H1 (cell line): ENCODE measurements at regions not wholly inside any gene's neighbourhood (a gene's known extent, or its start where the extent isn't known, plus 50 kb on each side); places are given as distances from the start of the nearest gene placed in this dataset.

Source experiments
- CTCF ChIA-PET: fragments of 300-600 bp; sonication (Branson Sonifier 250); formaldehyde crosslinking; loops from one replicate; lab custom pipeline; 2021; ENCODE audit not compliant: partially characterized antibody; lab: Charles Lee
- POLR2A ChIA-PET: fragments of 300-600 bp; sonication (Branson Sonifier 250); formaldehyde crosslinking; loops from one replicate; lab custom pipeline; 2021; ENCODE audit warnings: inconsistent platforms; ENCODE audit not compliant: partially characterized antibody; lab: Charles Lee
- DNase-seq, 2 experiments: peaks; one replicate each; pipeline versions ENCODE4 v3.0.0 to v3.0.0-alpha.2; 2010 to 2022; ENCODE audit warnings: low spot score in 2 of 2, low read depth in 1 of 2, mixed read lengths in 1 of 2
- FAIRE-seq: peaks from 2 replicates; lab custom pipeline; 2011; peaks lifted over from hg19 to GRCh38; lab: Jason Lieb, UNC
- H2AFZ ChIP-seq: 2 replicates; pipeline ENCODE4 v1.8.1; 2012; ENCODE audit warnings: low read length, inconsistent platforms
- H2AK5ac ChIP-seq: 2 replicates; pipeline ENCODE4 v1.6.1; 2013; ENCODE audit warnings: low read depth, low read length
- H2BK120ac ChIP-seq: replicated peaks from 2 replicates; pipeline ENCODE3; 2013; ENCODE audit warnings: low read depth, low read length, inconsistent platforms
- H2BK12ac ChIP-seq: 2 replicates; pipeline ENCODE4 v1.6.1; 2013; ENCODE audit warnings: low read depth, low read length
- H2BK15ac ChIP-seq: 2 replicates; pipeline ENCODE4 v1.6.1; 2013; ENCODE audit warnings: low read length
- H2BK20ac ChIP-seq: 2 replicates; pipeline ENCODE4 v1.6.1; 2013; ENCODE audit warnings: low read length
- H2BK5ac ChIP-seq: 2 replicates; pipeline ENCODE4 v1.6.1; 2013; ENCODE audit warnings: low read depth, low read length
- H3K14ac ChIP-seq: 2 replicates; pipeline ENCODE4 v1.6.1; 2013; ENCODE audit warnings: inconsistent platforms; ENCODE audit not compliant: insufficient read length
- H3K18ac ChIP-seq: 2 replicates; pipeline ENCODE4 v1.6.1; 2013; ENCODE audit warnings: low read length; ENCODE audit errors: extremely low read depth
- H3K23ac ChIP-seq: 2 replicates; pipeline ENCODE4 v1.6.1; 2013; ENCODE audit warnings: inconsistent platforms; ENCODE audit not compliant: insufficient read length
- H3K23me2 ChIP-seq: 2 replicates; pipeline ENCODE4 v1.6.1; 2013; ENCODE audit warnings: low read depth, low read length
- H3K27ac ChIP-seq: 2 replicates; pipeline ENCODE4 v1.6.1; 2011; ENCODE audit warnings: low read depth, low read length, inconsistent platforms
- H3K27me3 ChIP-seq, 4 experiments: replicated peaks in 1 of 4; 1 replicate in 1 of 4; 2 replicates in 3 of 4; pipeline versions ENCODE4 v1.6.1 to v1.8.1; 2011 to 2013; ENCODE audit warnings: low read length in 3 of 4, mild to moderate bottlenecking in 3 of 4, inconsistent platforms in 2 of 4, mixed read lengths in 2 of 4, moderate library complexity in 1 of 4; ENCODE audit not compliant: control insufficient read depth in 3 of 4, insufficient read depth in 3 of 4; ENCODE audit errors: extremely low read depth in 1 of 4
- H3K36me3 ChIP-seq, 4 experiments: 2 replicates each; pipeline versions ENCODE4 v1.6.1 to v1.8.1; 2011 to 2013; ENCODE audit warnings: mild to moderate bottlenecking in 4 of 4, low read length in 3 of 4, moderate library complexity in 2 of 4, control low read depth in 1 of 4, inconsistent platforms in 1 of 4; ENCODE audit not compliant: insufficient read depth in 4 of 4, control insufficient read depth in 2 of 4
- H3K4ac ChIP-seq: replicated peaks from 2 replicates; pipeline ENCODE3; 2013; ENCODE audit warnings: low read length, low read depth, mixed read lengths, inconsistent platforms; ENCODE audit not compliant: insufficient read length
- H3K4me1 ChIP-seq, 4 experiments: replicated peaks in 1 of 4; 1 replicate in 1 of 4; 2 replicates in 3 of 4; pipeline versions ENCODE4 v1.6.1 to v1.8.1; 2011 to 2013; ENCODE audit warnings: low read length in 3 of 4, inconsistent platforms in 2 of 4, mixed read lengths in 1 of 4; ENCODE audit not compliant: insufficient read depth in 4 of 4, control insufficient read depth in 3 of 4
- H3K4me2 ChIP-seq, 2 experiments: 2 replicates each; pipeline versions ENCODE4 v1.6.1 to v1.8.1; 2011 to 2013; ENCODE audit warnings: low read depth in 2 of 2, low read length in 2 of 2, control low read depth in 1 of 2, inconsistent platforms in 1 of 2, mild to moderate bottlenecking in 1 of 2; ENCODE audit not compliant: insufficient read depth in 1 of 2
- H3K4me3 ChIP-seq, 4 experiments: fragments of 200-600, 300-600 bp in 1 of 4; sonication (generic), shearing (Covaris generic), sonication (Bioruptor Twin) in 1 of 4; 2 replicates each; pipeline versions ENCODE4 v1.5.1 to v1.8.1; 2011 to 2016; ENCODE audit warnings: low read length in 4 of 4, low read depth in 3 of 4, control low read depth in 2 of 4, inconsistent platforms in 2 of 4, mild to moderate bottlenecking in 2 of 4, mixed read lengths in 1 of 4, moderate library complexity in 1 of 4; ENCODE audit not compliant: insufficient read depth in 2 of 4; ENCODE audit errors: extremely low read depth in 1 of 4
- H3K56ac ChIP-seq: replicated peaks from 2 replicates; pipeline ENCODE3; 2013; ENCODE audit warnings: low read depth, mild to moderate bottlenecking, mixed read lengths, low read length, inconsistent platforms; ENCODE audit not compliant: insufficient read length
- H3K79me1 ChIP-seq: 2 replicates; pipeline ENCODE4 v1.6.1; 2013; ENCODE audit warnings: low read depth, low read length, control low read depth
- H3K79me2 ChIP-seq, 2 experiments: 2 replicates each; pipeline versions ENCODE4 v1.6.1 to v1.8.1; 2012 to 2013; ENCODE audit warnings: low read length in 2 of 2, mild to moderate bottlenecking in 2 of 2, inconsistent platforms in 1 of 2; ENCODE audit not compliant: insufficient read depth in 2 of 2, control insufficient read depth in 1 of 2
- H3K9ac ChIP-seq, 4 experiments: replicated peaks in 1 of 4; 1 replicate in 1 of 4; 2 replicates in 3 of 4; pipeline versions ENCODE4 v1.6.1 to v1.8.1; 2011 to 2013; ENCODE audit warnings: low read depth in 3 of 4, low read length in 3 of 4, control low read depth in 2 of 4, mild to moderate bottlenecking in 2 of 4, moderate library complexity in 2 of 4, inconsistent platforms in 1 of 4; ENCODE audit errors: extremely low read depth in 1 of 4
- H3K9me3 ChIP-seq, 2 experiments: 2 replicates each; pipeline versions ENCODE4 v1.6.1 to v1.8.1; 2012 to 2013; ENCODE audit warnings: mild to moderate bottlenecking in 2 of 2, moderate library complexity in 2 of 2, control low read depth in 1 of 2, inconsistent platforms in 1 of 2, low read depth in 1 of 2, low read length in 1 of 2, mixed read lengths in 1 of 2; ENCODE audit not compliant: insufficient read depth in 2 of 2
- H4K20me1 ChIP-seq, 2 experiments: replicated peaks in 1 of 2; 2 replicates each; pipeline versions ENCODE3 to v1.8.1; 2011 to 2013; ENCODE audit warnings: inconsistent platforms in 2 of 2, low read length in 2 of 2, mild to moderate bottlenecking in 1 of 2; ENCODE audit not compliant: insufficient read depth in 2 of 2, control insufficient read depth in 1 of 2
- H4K5ac ChIP-seq: 2 replicates; pipeline ENCODE4 v1.6.1; 2013; ENCODE audit warnings: low read length, low read depth, mixed read lengths, inconsistent platforms; ENCODE audit not compliant: insufficient read length
- H4K8ac ChIP-seq: 2 replicates; pipeline ENCODE4 v1.8.0; 2013; ENCODE audit warnings: mild to moderate bottlenecking, moderate library complexity, low read length, inconsistent platforms; ENCODE audit not compliant: insufficient read depth; ENCODE audit errors: extremely low read depth
- H4K91ac ChIP-seq: replicated peaks from 2 replicates; pipeline ENCODE3; 2013; ENCODE audit warnings: low read length, mixed read lengths, inconsistent platforms; ENCODE audit not compliant: insufficient read length
- BRCA1 ChIP-seq: IDR thresholded peaks from 2 replicates; pipeline ENCODE4 v1.6.1; 2012; ENCODE audit warnings: low read depth, low read length, improper control_type of control experiment
- NANOG ChIP-seq: IDR thresholded peaks from 2 replicates; pipeline ENCODE4 v1.6.1; 2011; ENCODE audit warnings: low read length, low read depth, mild to moderate bottlenecking, inconsistent platforms; ENCODE audit not compliant: insufficient read depth, poor library complexity, severe bottlenecking
- WGBS, 2 experiments: shearing (Covaris generic) in 1 of 2; methylation state at CpG; one replicate each; pipeline versions ENCODE4 v1.1.6 to v1.1.7; 2013 to 2015; ENCODE audit warnings: low lambda C conversion rate in 2 of 2, mixed read lengths in 2 of 2, inconsistent platforms in 1 of 2, low coverage in 1 of 2, missing lambda C conversion rate in 1 of 2; ENCODE audit not compliant: insufficient replicate concordance in 2 of 2, insufficient coverage in 1 of 2, insufficient read length in 1 of 2; ENCODE audit errors: extremely low coverage in 1 of 2, missing lambda C conversion rate in 1 of 2; 5-methylcytosine and 5-hydroxymethylcytosine counted together

DNA sequence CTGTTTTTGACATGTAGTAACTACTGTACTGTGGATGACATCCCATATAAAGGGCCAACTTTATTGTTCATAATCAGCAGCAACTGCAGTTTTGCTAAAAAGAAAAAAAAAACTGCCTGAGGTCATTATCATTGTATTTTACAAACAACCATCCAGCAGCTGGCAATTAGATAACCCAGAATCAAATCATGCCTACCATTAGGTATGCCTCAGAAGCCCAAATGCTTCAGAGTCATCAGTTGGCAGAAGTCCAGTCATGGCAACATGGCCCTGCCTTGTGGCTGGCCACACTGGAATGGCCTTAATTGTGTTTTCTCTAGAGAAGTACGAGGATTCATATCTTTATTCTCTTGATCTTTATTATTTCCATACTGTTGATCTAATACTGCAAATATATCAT lies 462.4 kb upstream of the NRSN1 start:
- CTCF ChIA-PET, result interaction anchor here (0.6 to 1.2 kb wide), 4 partner anchors 12 to 341 kb away, joined by 3 to 5 read pairs (median 4); no protein-coding TSS in a partner anchor
- Histone ChIP-seq H4K91ac (no peak overlapping the region), H3K23ac (no peak overlapping the region), H3K4me3 (no peak overlapping the region), H4K8ac (no peak overlapping the region), H2BK120ac (no peak overlapping the region), H2AFZ (no peak overlapping the region), H3K4me2 (no peak overlapping the region), H3K4me1 (peaks cover 0 to 3% (median 1%) of the 10 kb centered on the region in 4 experiments; a peak in 2 of 7 replicates), H3K4ac (no peak overlapping the region), H3K9me3 (peaks cover 0 to 7% of the 10 kb centered on the region in 2 experiments; a peak in 2 of 4 replicates), H3K9ac (no peak overlapping the region), H3K27ac (no peak overlapping the region), H3K23me2 (no peaks in the 10 kb centered on the region), H3K18ac (no peak overlapping the region), H3K27me3 (no peaks in the 10 kb centered on the region), H3K79me2 (no peaks in the 10 kb centered on the region), H2BK12ac (no peak overlapping the region), H3K14ac (no peak overlapping the region), H3K56ac (no peak overlapping the region), H2AK5ac (no peak overlapping the region), H3K36me3 (no peaks in the 10 kb centered on the region), H2BK20ac (no peak overlapping the region), H4K5ac (no peak overlapping the region), H2BK15ac (no peak overlapping the region), H3K79me1 (no peaks in the 10 kb centered on the region), H4K20me1 (no peaks in the 10 kb centered on the region), H2BK5ac (no peak overlapping the region)
- POLR2A ChIA-PET, result no interaction called here
- DNase-seq (no peak), FAIRE-seq (no peak)
- WGBS, 2 experiments, result 95% methylated on average over 1 of the region's 1 CpG; no CpG with 5 or more reads in 1 of the 2 experiments
- TF ChIP-seq BRCA1 (no peak), NANOG (no peak)
